ENCODE measurements at regions not wholly inside any gene's neighbourhood (a gene's known extent, or its start where the extent isn't known, plus 50 kb on each side); places are given as distances from the start of the nearest gene placed in this dataset.

GRCh38 chr10:58109731-58110130 is 158.0 kb downstream of the IPMK start:
- intact Hi-C loops (cut with DNase I): no loop called here
- no peak for ATAC-seq
- Histone ChIP-seq H3K9me3 (no peaks in the 10 kb centered on the region), H3K36me3 (no peaks in the 10 kb centered on the region), H3K4me3 (no peak overlapping the region), H3K27me3 (no peaks in the 10 kb centered on the region), H3K4me1 (no peaks in the 10 kb centered on the region), H3K27ac (no peak overlapping the region)
- 38% methylated on average over 3 of the region's 3 CpGs for WGBS (ENCODE audit: insufficient coverage, low coverage, low lambda C conversion rate, missing lambda C conversion rate)
- DNase-seq: no peak
- TF ChIP-seq POLR2A (IDR thresholded peaks at IDR 0.05) (no peak), CTCF (IDR thresholded peaks at IDR 0.05) (no peak)

GRCh38 chr10:58107506-58107905 is 160.2 kb downstream of the IPMK start:
- intact Hi-C loops (cut with DNase I): no loop called here
- Histone ChIP-seq H3K9me3 (no peaks in the 10 kb centered on the region), H3K4me3 (no peak overlapping the region), H3K4me1 (no peaks in the 10 kb centered on the region), H3K27me3 (no peaks in the 10 kb centered on the region), H3K27ac (no peak overlapping the region), H3K36me3 (no peaks in the 10 kb centered on the region)
- 85% methylated on average over 2 of the region's 2 CpGs for WGBS (ENCODE audit: insufficient coverage, low coverage, low lambda C conversion rate, missing lambda C conversion rate)
- ATAC-seq: no peak
- TF ChIP-seq CTCF (IDR thresholded peaks at IDR 0.05): no peak
- no peak for TF ChIP-seq POLR2A (IDR thresholded peaks at IDR 0.05)
- DNase-seq: no peak

GRCh38 chr10:58106211-58107035 is 161.3 kb downstream of the IPMK start:
- 81% methylated on average over 7 of the region's 40 CpGs for WGBS (ENCODE audit: insufficient coverage, low coverage, low lambda C conversion rate, missing lambda C conversion rate)
- no peak for TF ChIP-seq CTCF (IDR thresholded peaks at IDR 0.05)
- no peak for TF ChIP-seq POLR2A (IDR thresholded peaks at IDR 0.05)
- Histone ChIP-seq H3K9me3 (no peaks in the 10 kb centered on the region), H3K27me3 (no peaks in the 10 kb centered on the region), H3K4me1 (no peaks in the 10 kb centered on the region), H3K4me3 (no peak overlapping the region), H3K36me3 (no peaks in the 10 kb centered on the region), H3K27ac (no peak overlapping the region)
- intact Hi-C loops (cut with DNase I): no loop called here
- ATAC-seq (no peak), DNase-seq (no peak)

- Histone ChIP-seq H3K4me3 (no peak overlapping the region), H3K27me3 (no peaks in the 10 kb centered on the region), H3K36me3 (no peaks in the 10 kb centered on the region), H3K4me1 (no peaks in the 10 kb centered on the region), H3K27ac (no peak overlapping the region), H3K9me3 (no peaks in the 10 kb centered on the region)
- TF ChIP-seq CTCF (IDR thresholded peaks at IDR 0.05) (no peak), POLR2A (IDR thresholded peaks at IDR 0.05) (no peak)
- ATAC-seq: no peak
- intact Hi-C loops (cut with DNase I): no loop called here
- DNase-seq: no peak
Measured at GRCh38 chr10:58104351-58104751, 163.3 kb downstream of the IPMK start.
